ENCODE measurements at regions not wholly inside any gene's neighbourhood (a gene's known extent, or its start where the extent isn't known, plus 50 kb on each side); places are given as distances from the start of the nearest gene placed in this dataset.
"Not testable (repeated sequence)": the region's sequence is repeated elsewhere in the genome, so short reads cannot be mapped to it uniquely, and the experiment has no call there.

DNA sequence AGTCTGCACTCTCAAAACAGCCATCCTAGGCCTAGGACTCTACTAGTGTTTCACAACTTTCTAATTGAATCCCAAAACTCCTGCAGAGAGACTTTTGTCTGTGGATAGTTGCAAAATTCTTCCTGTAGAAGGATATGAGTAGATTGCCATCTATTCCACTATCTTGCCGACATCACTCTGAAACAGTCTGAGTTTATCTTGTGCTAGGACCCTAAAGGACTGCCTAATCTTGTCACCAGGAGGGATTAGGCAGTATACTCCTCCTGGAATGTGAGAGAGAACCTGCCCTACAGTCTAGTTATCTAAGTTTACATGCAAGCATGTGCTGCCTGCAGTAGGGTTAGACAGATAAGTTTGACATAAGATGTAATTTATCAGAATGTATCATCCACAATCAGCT lies 1646.6 kb upstream of the PCDH7 start:
- no peak for DNase-seq

DNA sequence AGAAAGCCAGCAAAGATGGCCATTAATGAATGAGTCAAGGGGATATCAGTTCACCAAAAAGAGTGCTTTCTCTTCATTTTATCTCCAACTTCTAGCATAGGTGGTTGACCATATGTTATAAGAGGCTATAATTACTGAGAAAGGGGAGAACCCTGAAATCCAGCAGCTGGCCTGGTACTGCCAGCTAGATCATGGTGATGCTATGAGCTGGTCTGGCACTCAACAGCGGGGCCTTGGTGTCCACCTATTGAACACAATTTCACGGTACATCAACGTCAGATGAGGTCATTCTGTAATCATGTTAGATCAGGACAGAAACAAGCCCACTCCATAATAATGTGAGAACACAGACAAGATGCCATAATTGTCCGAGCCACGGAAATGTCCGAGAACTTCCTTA lies 1644.8 kb upstream of the PCDH7 start:
- no peak for DNase-seq

DNA sequence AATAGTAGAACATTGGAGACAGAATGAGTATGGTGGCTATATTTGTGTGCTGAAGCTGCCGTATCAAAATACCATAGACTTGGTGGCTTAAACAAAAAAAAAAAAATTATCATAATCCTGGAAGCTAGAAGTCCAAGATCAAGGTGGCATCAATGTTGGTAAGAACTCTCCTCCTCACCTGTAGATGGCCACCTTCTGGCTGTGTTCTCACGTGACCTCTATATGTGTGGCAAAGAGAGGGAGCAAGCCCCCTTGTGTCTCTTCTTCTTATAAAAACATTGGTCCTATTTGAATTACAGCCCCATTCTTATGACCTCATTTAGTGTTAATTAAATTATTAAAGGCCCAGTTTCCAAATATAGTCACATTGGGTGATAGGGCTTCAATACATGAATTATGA lies 1640.9 kb upstream of the PCDH7 start:
- DNase-seq, result no peak

- DNase-seq, result no peak
These were observed 1638.8 kb upstream of the PCDH7 start for GRCh38 chr4:29081234-29081955.

- no peak for DNase-seq
These were observed 1637.5 kb upstream of the PCDH7 start for GRCh38 chr4:29082684-29083083.

GRCh38 chr4:29085748-29086147 lies 1634.4 kb upstream of the PCDH7 start:
- DNase-seq, result no peak

GRCh38 chr4:29104694-29105093 lies 1615.5 kb upstream of the PCDH7 start:
- DNase-seq, result no peak

DNA sequence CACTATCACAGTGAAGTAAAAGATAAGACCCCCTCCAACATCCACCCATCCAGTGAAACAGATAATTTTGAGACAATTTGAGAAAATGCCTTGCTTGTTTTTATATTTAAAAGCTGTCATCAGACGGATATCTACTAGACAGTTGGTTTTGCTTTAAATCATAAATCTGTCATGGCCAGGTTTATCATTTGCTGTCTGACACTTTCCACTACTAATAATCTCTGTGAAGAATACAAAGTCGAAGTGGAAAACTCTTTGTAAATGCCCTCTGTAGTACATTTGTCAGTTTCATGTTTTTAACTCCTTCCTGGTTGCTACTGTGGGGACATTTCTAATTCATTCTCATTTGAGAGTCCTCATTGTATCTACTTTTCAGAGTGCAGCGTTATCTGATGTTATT lies 1606.2 kb upstream of the PCDH7 start:
- DNase-seq, result no peak

DNA sequence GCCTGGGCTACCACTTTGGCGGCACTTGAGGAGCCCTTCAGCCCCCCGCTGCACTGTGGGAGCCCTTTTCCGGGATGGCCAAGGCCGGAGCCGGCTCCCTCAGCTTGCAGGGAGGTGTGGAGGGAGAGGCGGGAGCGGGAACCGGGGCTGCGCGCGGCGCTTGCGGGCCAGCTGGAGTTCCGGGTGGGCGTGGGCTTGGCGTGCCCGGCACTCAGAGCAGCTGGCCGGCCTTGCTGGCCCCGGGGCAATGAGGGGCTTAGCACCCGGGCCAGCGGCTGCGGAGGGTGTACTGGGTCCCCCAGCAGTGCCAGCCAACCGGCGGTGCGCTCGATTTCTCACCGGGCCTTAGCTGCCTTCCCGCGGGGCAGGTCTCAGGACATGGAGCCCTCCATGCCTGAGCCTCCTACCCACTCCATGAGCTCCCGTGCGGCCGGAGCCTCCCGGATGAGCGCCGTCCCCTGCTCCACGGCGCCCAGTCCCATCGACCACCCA lies 1602.9 kb upstream of the PCDH7 start:
- not testable (repeated sequence) for DNase-seq

GRCh38 chr4:29121586-29121985 lies 1598.6 kb upstream of the PCDH7 start:
- no peak for DNase-seq

- no peak for DNase-seq
These were observed 1591.4 kb upstream of the PCDH7 start for GRCh38 chr4:29128810-29129209.

- DNase-seq, result no peak
These were observed 1588.9 kb upstream of the PCDH7 start for GRCh38 chr4:29131304-29131703.

DNA sequence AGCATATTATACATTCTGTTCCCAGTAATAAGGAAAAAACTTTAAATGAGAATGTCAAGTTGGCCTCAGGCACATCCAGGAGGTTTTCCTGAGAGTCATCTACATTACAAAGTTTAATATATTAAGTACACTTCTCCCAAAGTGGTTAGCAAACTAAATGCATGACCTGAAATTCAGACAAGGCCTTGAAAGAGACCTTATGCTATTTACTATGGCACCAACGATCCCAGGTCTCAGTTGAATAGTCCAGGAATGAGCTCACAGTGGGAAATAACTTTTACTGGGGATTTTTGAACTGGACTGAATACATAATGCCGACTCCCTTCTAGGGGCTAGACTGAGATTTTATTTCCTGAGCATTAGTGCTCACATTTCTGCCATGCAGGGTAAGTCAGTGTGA lies 1577.5 kb upstream of the PCDH7 start:
- no peak for DNase-seq

DNA sequence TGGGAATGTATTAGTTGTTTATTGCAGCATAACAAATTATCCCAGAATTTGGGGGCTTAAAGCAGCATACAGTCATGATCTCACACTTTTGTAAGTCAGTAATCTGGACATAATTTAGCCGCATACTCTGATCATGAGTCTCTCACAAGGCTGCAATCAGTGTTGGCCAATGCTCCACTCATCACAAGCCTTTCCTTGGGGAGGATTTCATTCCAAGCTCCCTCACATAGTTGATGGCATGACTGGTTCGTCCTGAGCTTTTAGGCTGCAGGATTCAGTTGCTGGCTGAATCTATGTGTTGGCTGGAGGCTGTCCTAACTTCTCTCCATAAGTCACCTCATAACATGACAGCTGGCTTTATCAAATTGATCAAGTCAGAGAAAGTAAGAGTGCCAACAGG lies 1568.6 kb upstream of the PCDH7 start:
- DNase-seq, result no peak

GRCh38 chr4:29153642-29154041 lies 1566.5 kb upstream of the PCDH7 start:
- no peak for DNase-seq

- DNase-seq, result no peak
These were observed 1544.9 kb upstream of the PCDH7 start for GRCh38 chr4:29175291-29175690.

DNA sequence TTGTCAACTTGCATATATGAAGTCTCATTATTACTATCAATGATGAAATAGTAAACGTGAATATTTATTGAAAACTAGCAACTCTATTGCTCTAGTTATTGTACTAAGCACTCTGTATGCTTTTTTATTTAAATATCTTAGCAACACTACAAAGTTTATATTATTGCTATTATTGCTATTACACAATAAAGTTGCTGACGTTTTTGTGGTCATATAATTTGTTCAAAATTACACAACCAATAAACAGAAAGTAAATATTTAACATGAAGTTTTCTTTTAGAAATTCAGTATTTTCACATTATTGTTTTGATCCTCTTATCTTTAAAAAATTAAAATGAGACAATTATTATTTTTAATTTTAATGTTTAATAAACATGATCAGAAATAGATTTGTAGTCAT lies 1521.1 kb upstream of the PCDH7 start:
- DNase-seq, result no peak

DNA sequence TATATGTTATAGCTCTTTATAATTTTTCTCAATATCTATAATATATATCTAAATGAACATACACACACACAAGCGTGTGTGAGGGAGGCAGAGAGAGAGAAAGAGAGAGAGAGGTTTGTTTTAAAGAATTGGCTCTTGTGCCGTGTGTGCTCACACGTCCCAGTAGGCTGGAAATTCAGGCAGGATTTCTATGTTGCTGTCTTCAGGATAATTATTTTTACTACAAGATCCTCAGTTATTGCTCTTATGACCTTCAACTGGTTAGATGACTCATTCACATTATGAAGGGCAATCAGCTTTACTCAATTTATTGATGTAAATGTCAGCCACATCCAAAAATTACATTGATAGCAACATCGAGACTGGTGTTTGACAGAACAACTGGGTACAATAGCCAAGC lies 1520.7 kb upstream of the PCDH7 start:
- DNase-seq, result no peak

DNA sequence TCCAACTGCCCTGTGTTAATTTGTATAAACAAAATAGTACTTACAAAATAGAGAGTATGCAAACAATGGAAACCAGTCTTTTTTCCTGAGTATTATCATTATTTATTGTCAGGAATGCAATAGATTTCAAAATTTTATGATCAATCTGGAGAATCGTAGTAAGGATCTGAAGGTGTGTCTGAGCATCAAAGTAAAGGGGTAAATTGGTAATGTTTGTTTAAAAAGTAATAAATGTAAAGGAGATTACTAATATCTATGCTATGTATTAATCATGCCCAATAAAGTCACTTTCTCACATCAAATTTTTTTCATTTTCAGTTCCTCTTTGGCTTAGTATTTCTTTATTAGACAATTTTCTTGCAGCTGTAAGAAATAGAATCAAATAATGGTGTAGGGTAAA lies 1507.1 kb upstream of the PCDH7 start:
- DNase-seq, result no peak

- DNase-seq, result no peak
These were observed 1499.4 kb upstream of the PCDH7 start for GRCh38 chr4:29220761-29221160.

GRCh38 chr4:29224911-29225310 lies 1495.3 kb upstream of the PCDH7 start:
- no peak for DNase-seq

GRCh38 chr4:29240641-29241040 lies 1479.5 kb upstream of the PCDH7 start:
- DNase-seq, result no peak

- DNase-seq, result no peak
These were observed 1477.1 kb upstream of the PCDH7 start for GRCh38 chr4:29243054-29243453.

DNA sequence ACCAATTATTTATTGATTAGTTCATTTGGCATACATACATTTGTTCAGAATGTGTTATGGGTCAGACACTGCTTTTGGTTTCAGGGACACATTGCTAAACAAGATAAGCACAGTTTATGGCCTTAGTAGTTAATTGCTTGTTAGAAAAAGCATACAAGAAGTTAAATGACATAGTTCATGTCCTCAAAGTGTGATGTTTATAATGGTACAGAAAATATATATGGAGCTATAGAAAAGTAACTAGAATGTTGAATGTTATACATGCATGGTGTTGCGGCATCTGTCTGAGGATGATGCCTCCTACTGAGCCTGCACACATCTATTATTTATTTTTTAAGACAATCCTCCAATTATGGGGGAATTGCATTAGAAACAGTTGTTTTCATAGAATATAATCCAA lies 1476.3 kb upstream of the PCDH7 start:
- no peak for DNase-seq

- DNase-seq, result no peak
These were observed 1460.6 kb upstream of the PCDH7 start for GRCh38 chr4:29259556-29259955.

All from stimulated activated CD8-positive, alpha-beta memory T cell treated with anti-CD3 and anti-CD28 coated beads, Interleukin-4, amount 100 ng/mL, for 48 hours (primary cell).